ENCODE measurements at regions not wholly inside any gene's neighbourhood (a gene's known extent, or its start where the extent isn't known, plus 50 kb on each side); places are given as distances from the start of the nearest gene placed in this dataset.

DNA sequence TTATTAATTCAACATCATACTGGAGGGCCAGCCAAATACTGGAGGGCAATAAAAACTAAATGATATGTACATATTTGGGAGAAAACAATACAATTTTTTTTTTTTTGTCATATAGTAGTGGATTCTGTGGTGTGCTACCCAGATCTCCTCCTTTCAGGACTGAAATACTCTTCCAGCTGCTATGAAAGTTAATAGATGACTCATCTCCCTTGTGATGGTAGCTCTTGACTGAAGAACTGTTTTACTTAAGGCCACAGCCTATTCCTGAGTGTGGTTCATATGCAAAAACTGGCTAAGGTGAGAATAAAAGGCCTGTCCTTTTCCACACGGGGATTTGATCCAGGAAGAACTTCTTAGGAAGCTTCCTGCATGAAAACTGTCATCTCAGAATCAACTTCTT is 307.9 kb downstream of the HLX start:
- Mint-ChIP-seq H3K4me1 (ENCODE audit: low read depth, unreplicated experiment) (no peaks in the 10 kb centered on the region), H3K9me3 (ENCODE audit: unreplicated experiment) (peaks cover 4% of the 10 kb centered on the region), H3K27me3 (ENCODE audit: low read depth, unreplicated experiment) (peaks cover 3% of the 10 kb centered on the region), H3K4me3 (ENCODE audit: unreplicated experiment) (no peak overlapping the region), H3K36me3 (ENCODE audit: low read depth, unreplicated experiment) (no peaks in the 10 kb centered on the region), H3K27ac (ENCODE audit: unreplicated experiment) (no peak overlapping the region)
- Histone ChIP-seq H4K20me1 (ENCODE audit: insufficient read depth, low read length) (no peaks in the 10 kb centered on the region), H3K27me3 (ENCODE audit: insufficient read depth, low read length) (no peaks in the 10 kb centered on the region), H2AFZ (ENCODE audit: low read depth, low read length) (no peak overlapping the region), H3K9ac (ENCODE audit: low read length) (no peak overlapping the region), H3K36me3 (ENCODE audit: insufficient read depth, low read length) (no peaks in the 10 kb centered on the region), H3K4me1 (ENCODE audit: insufficient read depth, low read length) (no peaks in the 10 kb centered on the region), H3K27ac (ENCODE audit: low read depth, low read length) (no peak overlapping the region), H3K4me2 (ENCODE audit: low read length) (no peak overlapping the region), H3K79me2 (ENCODE audit: insufficient read depth, low read length) (no peaks in the 10 kb centered on the region), H3K9me3 (ENCODE audit: insufficient read depth, low read depth, low read length) (no peaks in the 10 kb centered on the region), H3K4me3 (ENCODE audit: insufficient read depth, low read depth, low read length) (no peak overlapping the region)
- TF ChIP-seq EZH2 (IDR thresholded peaks at IDR 0.05; ENCODE audit: insufficient read depth, low read length): no peak
- TF ChIP-seq, protein P1, sequence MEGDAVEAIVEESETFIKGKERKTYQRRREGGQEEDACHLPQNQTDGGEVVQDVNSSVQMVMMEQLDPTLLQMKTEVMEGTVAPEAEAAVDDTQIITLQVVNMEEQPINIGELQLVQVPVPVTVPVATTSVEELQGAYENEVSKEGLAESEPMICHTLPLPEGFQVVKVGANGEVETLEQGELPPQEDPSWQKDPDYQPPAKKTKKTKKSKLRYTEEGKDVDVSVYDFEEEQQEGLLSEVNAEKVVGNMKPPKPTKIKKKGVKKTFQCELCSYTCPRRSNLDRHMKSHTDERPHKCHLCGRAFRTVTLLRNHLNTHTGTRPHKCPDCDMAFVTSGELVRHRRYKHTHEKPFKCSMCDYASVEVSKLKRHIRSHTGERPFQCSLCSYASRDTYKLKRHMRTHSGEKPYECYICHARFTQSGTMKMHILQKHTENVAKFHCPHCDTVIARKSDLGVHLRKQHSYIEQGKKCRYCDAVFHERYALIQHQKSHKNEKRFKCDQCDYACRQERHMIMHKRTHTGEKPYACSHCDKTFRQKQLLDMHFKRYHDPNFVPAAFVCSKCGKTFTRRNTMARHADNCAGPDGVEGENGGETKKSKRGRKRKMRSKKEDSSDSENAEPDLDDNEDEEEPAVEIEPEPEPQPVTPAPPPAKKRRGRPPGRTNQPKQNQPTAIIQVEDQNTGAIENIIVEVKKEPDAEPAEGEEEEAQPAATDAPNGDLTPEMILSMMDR (IDR thresholded peaks at IDR 0.05; ENCODE audit: insufficient read depth, low read depth, low read length): no peak
- DNase-seq (ENCODE audit: low read depth) (no peak), FAIRE-seq (no peak)

DNA sequence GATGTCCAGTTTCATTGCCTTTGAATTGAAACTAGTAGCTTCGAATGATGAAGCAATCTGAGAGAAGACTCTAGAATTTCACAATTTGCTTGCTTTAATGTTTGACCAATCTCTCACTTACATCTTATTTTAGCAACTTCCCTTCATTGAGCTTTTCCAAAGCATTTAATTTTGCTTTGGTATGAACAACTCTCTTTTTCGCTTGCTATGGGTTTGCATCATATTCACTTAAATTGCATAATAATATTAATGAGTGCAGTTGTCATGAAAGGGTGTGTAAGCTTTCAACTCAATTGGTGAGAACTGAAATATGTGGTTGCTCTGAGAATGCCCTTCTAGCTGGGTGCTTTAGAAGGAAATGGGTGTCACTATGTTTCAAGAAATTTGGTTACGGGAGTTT is 309.2 kb downstream of the HLX start:
- H3K27me3 Mint-ChIP-seq (ENCODE audit: low read depth, unreplicated experiment): no peaks in the 10 kb centered on the region
- H4K20me1 ChIP-seq (ENCODE audit: insufficient read depth, low read length): no peaks in the 10 kb centered on the region
- H2AFZ ChIP-seq (ENCODE audit: low read depth, low read length): no peak overlapping the region
- H3K9ac ChIP-seq (ENCODE audit: low read length): no peak overlapping the region
- DNase-seq (ENCODE audit: low read depth) (no peak), FAIRE-seq (no peak)
- H3K4me1 ChIP-seq (ENCODE audit: insufficient read depth, low read length): no peaks in the 10 kb centered on the region
- no peaks in the 10 kb centered on the region for H3K27me3 ChIP-seq (ENCODE audit: insufficient read depth, low read length)
- H3K36me3 ChIP-seq (ENCODE audit: insufficient read depth, low read length): no peaks in the 10 kb centered on the region
- H3K9me3 ChIP-seq (ENCODE audit: insufficient read depth, low read depth, low read length): no peaks in the 10 kb centered on the region
- H3K9me3 Mint-ChIP-seq (ENCODE audit: unreplicated experiment): peaks cover 2% of the 10 kb centered on the region
- TF ChIP-seq, protein P1 (IDR thresholded peaks at IDR 0.05; ENCODE audit: insufficient read depth, low read depth, low read length): no peak
- no peak for TF ChIP-seq EZH2 (IDR thresholded peaks at IDR 0.05; ENCODE audit: insufficient read depth, low read length)
- H3K79me2 ChIP-seq (ENCODE audit: insufficient read depth, low read length): no peaks in the 10 kb centered on the region
- no peak overlapping the region for H3K27ac Mint-ChIP-seq (ENCODE audit: unreplicated experiment)
- H3K4me3 Mint-ChIP-seq (ENCODE audit: unreplicated experiment): no peak overlapping the region
- H3K27ac ChIP-seq (ENCODE audit: low read depth, low read length): no peak overlapping the region
- H3K36me3 Mint-ChIP-seq (ENCODE audit: low read depth, unreplicated experiment): no peaks in the 10 kb centered on the region
- H3K4me1 Mint-ChIP-seq (ENCODE audit: low read depth, unreplicated experiment): no peaks in the 10 kb centered on the region
- no peak overlapping the region for H3K4me2 ChIP-seq (ENCODE audit: low read length)
- no peak overlapping the region for H3K4me3 ChIP-seq (ENCODE audit: insufficient read depth, low read depth, low read length)

DNA sequence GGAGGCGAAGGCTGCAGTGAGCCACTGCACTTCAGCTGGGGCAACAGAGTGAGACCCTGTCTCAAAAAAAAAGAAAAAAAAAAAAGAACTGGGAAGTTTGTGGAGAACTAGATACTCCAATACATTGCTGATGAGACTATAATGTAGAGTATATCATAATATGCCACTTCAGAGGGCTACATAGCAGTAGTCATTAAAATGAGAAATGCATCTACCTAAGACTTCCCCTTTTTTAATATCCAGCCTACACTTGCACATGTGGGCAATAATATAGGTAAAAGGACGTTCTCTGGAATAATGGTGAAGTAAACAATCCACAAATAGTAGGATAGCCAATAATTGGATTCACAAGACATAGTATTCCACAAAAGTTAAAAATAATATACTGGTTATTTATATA is 311.0 kb downstream of the HLX start:
- Mint-ChIP-seq H3K36me3 (ENCODE audit: low read depth, unreplicated experiment) (no peaks in the 10 kb centered on the region), H3K4me3 (ENCODE audit: unreplicated experiment) (no peak overlapping the region), H3K4me1 (ENCODE audit: low read depth, unreplicated experiment) (no peaks in the 10 kb centered on the region), H3K27me3 (ENCODE audit: low read depth, unreplicated experiment) (no peaks in the 10 kb centered on the region), H3K27ac (ENCODE audit: unreplicated experiment) (no peak overlapping the region), H3K9me3 (ENCODE audit: unreplicated experiment) (peaks cover 2% of the 10 kb centered on the region)
- DNase-seq (ENCODE audit: low read depth) (no peak), FAIRE-seq (no peak)
- no peaks in the 10 kb centered on the region for H3K27me3 ChIP-seq (ENCODE audit: insufficient read depth, low read length)
- no peak overlapping the region for H3K4me3 ChIP-seq (ENCODE audit: insufficient read depth, low read depth, low read length)
- H4K20me1 ChIP-seq (ENCODE audit: insufficient read depth, low read length): no peaks in the 10 kb centered on the region
- H3K9ac ChIP-seq (ENCODE audit: low read length): no peak overlapping the region
- TF ChIP-seq, protein P1 (IDR thresholded peaks at IDR 0.05; ENCODE audit: insufficient read depth, low read depth, low read length): no peak
- TF ChIP-seq EZH2 (IDR thresholded peaks at IDR 0.05; ENCODE audit: insufficient read depth, low read length): no peak
- no peak overlapping the region for H2AFZ ChIP-seq (ENCODE audit: low read depth, low read length)
- H3K27ac ChIP-seq (ENCODE audit: low read depth, low read length): no peak overlapping the region
- H3K79me2 ChIP-seq (ENCODE audit: insufficient read depth, low read length): no peaks in the 10 kb centered on the region
- H3K4me2 ChIP-seq (ENCODE audit: low read length): no peak overlapping the region
- H3K4me1 ChIP-seq (ENCODE audit: insufficient read depth, low read length): no peaks in the 10 kb centered on the region
- H3K36me3 ChIP-seq (ENCODE audit: insufficient read depth, low read length): no peaks in the 10 kb centered on the region
- H3K9me3 ChIP-seq (ENCODE audit: insufficient read depth, low read depth, low read length): no peaks in the 10 kb centered on the region

All from astrocyte (in vitro differentiated cells and primary cell).